SK-N-MC (cell line): ENCODE measurements at regions not wholly inside any gene's neighbourhood (a gene's known extent, or its start where the extent isn't known, plus 50 kb on each side); places are given as distances from the start of the nearest gene placed in this dataset.

Experiments
- EZH2 ChIP-seq: fragments of 200-600 bp; sonication (generic); IDR thresholded peaks from one replicate; pipeline ENCODE4 v1.6.1; 2017; ENCODE audit warnings: antibody characterized with exemption
- POLR2AphosphoS5 ChIP-seq: IDR thresholded peaks from 2 replicates; pipeline ENCODE4 v1.6.1; 2012; ENCODE audit warnings: mild to moderate bottlenecking, low read depth, low read length, borderline replicate concordance

DNA sequence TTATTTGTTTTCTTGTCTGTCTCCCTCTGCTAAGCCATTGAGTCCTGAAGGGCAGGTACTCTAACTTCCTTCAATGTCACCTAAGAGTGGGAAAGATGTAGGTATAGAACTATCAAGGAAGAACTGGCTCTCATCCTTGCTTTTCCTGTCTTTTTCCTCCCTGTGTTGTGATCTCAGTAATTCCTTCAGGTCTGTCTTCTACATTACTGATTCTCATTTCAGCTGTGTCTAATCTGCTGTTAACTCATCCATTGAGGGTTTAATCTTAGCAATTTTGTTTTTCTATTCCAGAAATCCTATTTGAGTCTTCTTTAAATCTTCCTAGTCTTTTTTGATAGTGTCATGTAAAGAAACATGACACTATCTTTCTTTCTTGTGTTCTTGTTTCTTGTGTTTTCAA lies 124.5 kb upstream of the PLXNC1 start:
- no peak for TF ChIP-seq POLR2AphosphoS5
- TF ChIP-seq EZH2 = no peak
